GM23248 (cell line): ENCODE measurements at regions not wholly inside any gene's neighbourhood (a gene's known extent, or its start where the extent isn't known, plus 50 kb on each side); places are given as distances from the start of the nearest gene placed in this dataset.

ENCODE experiments used
- DNase-seq: peaks from one replicate; pipeline ENCODE4 v3.0.0-alpha.2; 2015
- H2AFZ ChIP-seq: fragments of 200-600 bp; sonication (generic); 2 replicates; pipeline ENCODE4 v1.6.1; 2016; ENCODE audit warnings: antibody characterized with exemption
- H3F3A ChIP-seq: fragments of 200-600 bp; sonication (generic); 2 replicates; pipeline ENCODE4 v1.6.1; 2016; ENCODE audit warnings: mild to moderate bottlenecking, antibody characterized with exemption, mixed run types; ENCODE audit not compliant: insufficient read depth
- H3K27ac ChIP-seq: fragments of 200-600 bp; sonication (generic); 2 replicates; pipeline ENCODE4 v1.5.1; 2016; ENCODE audit warnings: mild to moderate bottlenecking
- H3K27me3 ChIP-seq: fragments of 200-600 bp; sonication (generic); replicated peaks from 2 replicates; pipeline ENCODE4 v1.6.1; 2016; ENCODE audit warnings: mild to moderate bottlenecking; ENCODE audit not compliant: insufficient read depth
- H3K36me3 ChIP-seq: fragments of 200-600 bp; sonication (generic); 2 replicates; pipeline ENCODE4 v1.6.1; 2016; ENCODE audit warnings: low read depth, mild to moderate bottlenecking
- H3K4me1 ChIP-seq: fragments of 200-600 bp; sonication (generic); 2 replicates; pipeline ENCODE4 v1.6.1; 2016; ENCODE audit warnings: mild to moderate bottlenecking; ENCODE audit not compliant: insufficient read depth
- H3K4me2 ChIP-seq: fragments of 200-600 bp; sonication (generic); one replicate; pipeline ENCODE4 v1.6.1; 2016; ENCODE audit warnings: mild to moderate bottlenecking; ENCODE audit not compliant: unreplicated experiment
- H3K4me3 ChIP-seq: fragments of 200-600 bp; sonication (generic); 2 replicates; pipeline ENCODE4 v1.5.1; 2016; ENCODE audit warnings: mild to moderate bottlenecking
- H3K79me2 ChIP-seq: fragments of 200-600 bp; sonication (generic); 2 replicates; pipeline ENCODE4 v1.6.1; 2016; ENCODE audit warnings: mild to moderate bottlenecking; ENCODE audit not compliant: insufficient read depth
- H3K9ac ChIP-seq: fragments of 200-600 bp; sonication (generic); 2 replicates; pipeline ENCODE4 v1.6.1; 2016; ENCODE audit warnings: mild to moderate bottlenecking
- H3K9me2 ChIP-seq: fragments of 200-600 bp; sonication (generic); 2 replicates; pipeline ENCODE4 v1.6.1; 2016; ENCODE audit warnings: mixed run types, mild to moderate bottlenecking, moderate library complexity; ENCODE audit not compliant: insufficient read depth
- H3K9me3 ChIP-seq: fragments of 200-600 bp; sonication (generic); one replicate; pipeline ENCODE4 v1.6.1; 2017; ENCODE audit warnings: low read depth
- H4K20me1 ChIP-seq: fragments of 200-600 bp; sonication (generic); 2 replicates; pipeline ENCODE4 v1.6.0; 2016; ENCODE audit not compliant: insufficient read depth
- EZH2 ChIP-seq: fragments of 200-600 bp; sonication (generic); IDR thresholded peaks from 2 replicates; pipeline ENCODE4 v1.6.1; 2018; ENCODE audit warnings: antibody characterized with exemption, mild to moderate bottlenecking; ENCODE audit not compliant: insufficient read depth, poor library complexity, severe bottlenecking
- EZH2phosphoT487 ChIP-seq: fragments of 200-600 bp; sonication (generic); IDR thresholded peaks from 2 replicates; pipeline ENCODE4 v1.6.1; 2018; ENCODE audit warnings: antibody characterized with exemption, moderate library complexity, mild to moderate bottlenecking, low read depth; ENCODE audit not compliant: insufficient read depth
- WGBS, 2 experiments: methylation state at CpG; one replicate each; pipeline ENCODE4 v1.1.6; 2015 to 2017; ENCODE audit warnings: low lambda C conversion rate in 2 of 2, low coverage in 1 of 2; ENCODE audit errors: missing lambda C conversion rate in 2 of 2; 5-methylcytosine and 5-hydroxymethylcytosine counted together
- in situ Hi-C: fragments of 300-500 bp; cut with MboI; formaldehyde crosslinking; loops from 2 replicates; pipeline ENCODE4 v1.15.0; 2020

- TF ChIP-seq EZH2 = no peak
- no peak for TF ChIP-seq EZH2phosphoT487
- Histone ChIP-seq H4K20me1 (no peaks in the 10 kb centered on the region; the same call in 1 of the 2 replicates), H3K79me2 (no peaks in the 10 kb centered on the region), H3F3A (no peaks in the 10 kb centered on the region), H3K27ac (no peak overlapping the region), H3K9me2 (no peaks in the 10 kb centered on the region), H3K36me3 (no peaks in the 10 kb centered on the region), H3K4me3 (no peak overlapping the region), H3K9ac (no peak overlapping the region), H2AFZ (no peak overlapping the region), H3K4me2 (no peak overlapping the region), H3K9me3 (no peaks in the 10 kb centered on the region), H3K27me3 (peaks cover 6% of the 10 kb centered on the region; the same call in 1 of the 2 replicates), H3K4me1 (no peaks in the 10 kb centered on the region)
- DNase-seq = peak; percentile 23
- WGBS, 2 experiments = 21 to 23% methylated on average over 7 of the region's 7 CpGs
- in situ Hi-C loops = no loop called here
Observed at GRCh38 chr5:8057769-8058168, 188.8 kb downstream of the MTRR start.

- Histone ChIP-seq H3K27ac (no peak overlapping the region), H3K36me3 (no peaks in the 10 kb centered on the region), H3K9me3 (no peaks in the 10 kb centered on the region), H3K27me3 (peaks cover 6% of the 10 kb centered on the region; the same call in 1 of the 2 replicates), H3K4me2 (no peak overlapping the region), H3K4me1 (no peaks in the 10 kb centered on the region), H3K4me3 (no peak overlapping the region), H3K9ac (no peak overlapping the region), H2AFZ (no peak overlapping the region), H3K79me2 (no peaks in the 10 kb centered on the region), H4K20me1 (no peaks in the 10 kb centered on the region; the same call in 1 of the 2 replicates), H3F3A (no peaks in the 10 kb centered on the region), H3K9me2 (no peaks in the 10 kb centered on the region)
- TF ChIP-seq EZH2phosphoT487 = no peak
- DNase-seq = no peak
- 45 to 50% methylated on average over 16 of the region's 16 CpGs for WGBS, 2 experiments
- in situ Hi-C loops = no loop called here
Observed at GRCh38 chr5:8058616-8059190, 189.8 kb downstream of the MTRR start.

- no peaks in the 10 kb centered on the region for H3K9me3 ChIP-seq
- peaks cover 3% of the 10 kb centered on the region; the same call in 1 of the 2 replicates for H3K27me3 ChIP-seq
- no peak overlapping the region for H3K4me2 ChIP-seq
- no peaks in the 10 kb centered on the region; the same call in 1 of the 2 replicates for H4K20me1 ChIP-seq
- no peaks in the 10 kb centered on the region for H3K9me2 ChIP-seq
- no peak overlapping the region for H3K27ac ChIP-seq
- H3K36me3 ChIP-seq = no peaks in the 10 kb centered on the region
- H3K4me1 ChIP-seq = no peaks in the 10 kb centered on the region
- H3K9ac ChIP-seq = no peak overlapping the region
- no peaks in the 10 kb centered on the region for H3K79me2 ChIP-seq
- DNase-seq = no peak
- 31 to 38% methylated on average over 4 of the region's 4 CpGs for WGBS, 2 experiments
- H2AFZ ChIP-seq = no peak overlapping the region
- no peaks in the 10 kb centered on the region for H3F3A ChIP-seq
- in situ Hi-C loops = no loop called here
- TF ChIP-seq EZH2 (no peak), EZH2phosphoT487 (no peak)
- H3K4me3 ChIP-seq = no peak overlapping the region
Observed at GRCh38 chr5:8059337-8059736, 190.4 kb downstream of the MTRR start.

- 15 to 17% methylated on average over 11 of the region's 11 CpGs for WGBS, 2 experiments
- Histone ChIP-seq H3F3A (no peaks in the 10 kb centered on the region), H3K27me3 (no peaks in the 10 kb centered on the region), H3K4me3 (no peak overlapping the region), H3K9me3 (no peaks in the 10 kb centered on the region), H3K79me2 (no peaks in the 10 kb centered on the region), H3K4me1 (no peaks in the 10 kb centered on the region), H3K36me3 (no peaks in the 10 kb centered on the region), H3K4me2 (no peak overlapping the region), H3K9me2 (no peaks in the 10 kb centered on the region), H3K27ac (no peak overlapping the region), H4K20me1 (no peaks in the 10 kb centered on the region; the same call in 1 of the 2 replicates), H2AFZ (no peak overlapping the region), H3K9ac (no peak overlapping the region)
- DNase-seq = no peak
- TF ChIP-seq EZH2 (no peak), EZH2phosphoT487 (no peak)
- in situ Hi-C loops = no loop called here
Observed at GRCh38 chr5:8060235-8060952, 191.4 kb downstream of the MTRR start.
